ENCODE measurements at regions not wholly inside any gene's neighbourhood (a gene's known extent, or its start where the extent isn't known, plus 50 kb on each side); places are given as distances from the start of the nearest gene placed in this dataset.

- BruUV-seq (replicated peaks), result no TSS peak
- CTCF ChIA-PET, result no interaction called here
- DNase-seq, result no peak
- H3K4me3 Mint-ChIP-seq (ENCODE audit: low read depth, unreplicated experiment), result no peak overlapping the region
- H3K27me3 Mint-ChIP-seq (ENCODE audit: unreplicated experiment), result no peaks in the 10 kb centered on the region
- TF ChIP-seq, protein P1, sequence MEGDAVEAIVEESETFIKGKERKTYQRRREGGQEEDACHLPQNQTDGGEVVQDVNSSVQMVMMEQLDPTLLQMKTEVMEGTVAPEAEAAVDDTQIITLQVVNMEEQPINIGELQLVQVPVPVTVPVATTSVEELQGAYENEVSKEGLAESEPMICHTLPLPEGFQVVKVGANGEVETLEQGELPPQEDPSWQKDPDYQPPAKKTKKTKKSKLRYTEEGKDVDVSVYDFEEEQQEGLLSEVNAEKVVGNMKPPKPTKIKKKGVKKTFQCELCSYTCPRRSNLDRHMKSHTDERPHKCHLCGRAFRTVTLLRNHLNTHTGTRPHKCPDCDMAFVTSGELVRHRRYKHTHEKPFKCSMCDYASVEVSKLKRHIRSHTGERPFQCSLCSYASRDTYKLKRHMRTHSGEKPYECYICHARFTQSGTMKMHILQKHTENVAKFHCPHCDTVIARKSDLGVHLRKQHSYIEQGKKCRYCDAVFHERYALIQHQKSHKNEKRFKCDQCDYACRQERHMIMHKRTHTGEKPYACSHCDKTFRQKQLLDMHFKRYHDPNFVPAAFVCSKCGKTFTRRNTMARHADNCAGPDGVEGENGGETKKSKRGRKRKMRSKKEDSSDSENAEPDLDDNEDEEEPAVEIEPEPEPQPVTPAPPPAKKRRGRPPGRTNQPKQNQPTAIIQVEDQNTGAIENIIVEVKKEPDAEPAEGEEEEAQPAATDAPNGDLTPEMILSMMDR (IDR thresholded peaks at IDR 0.05; ENCODE audit: unreplicated experiment), result no peak
- intact Hi-C loops (cut with micrococcal nuclease; ENCODE audit: unreplicated experiment), result no loop called here
- no peaks in the 10 kb centered on the region for H3K36me3 Mint-ChIP-seq (ENCODE audit: insufficient read depth, unreplicated experiment)
- H3K9me3 Mint-ChIP-seq (ENCODE audit: low read depth, unreplicated experiment), result no peaks in the 10 kb centered on the region
- H3K4me1 Mint-ChIP-seq (ENCODE audit: low read depth, unreplicated experiment), result no peaks in the 10 kb centered on the region
- H3K27ac Mint-ChIP-seq (ENCODE audit: unreplicated experiment), result no peak overlapping the region
These were observed 278.6 kb upstream of the TCF21 start for GRCh38 chr6:133610227-133610840.

GRCh38 chr6:133610971-133611370 lies 277.9 kb upstream of the TCF21 start:
- H3K27me3 Mint-ChIP-seq (ENCODE audit: unreplicated experiment), result no peaks in the 10 kb centered on the region
- TF ChIP-seq, protein P1 (IDR thresholded peaks at IDR 0.05; ENCODE audit: unreplicated experiment), result no peak
- H3K9me3 Mint-ChIP-seq (ENCODE audit: low read depth, unreplicated experiment), result no peaks in the 10 kb centered on the region
- H3K36me3 Mint-ChIP-seq (ENCODE audit: insufficient read depth, unreplicated experiment), result no peaks in the 10 kb centered on the region
- no peak for DNase-seq
- no peak overlapping the region for H3K27ac Mint-ChIP-seq (ENCODE audit: unreplicated experiment)
- CTCF ChIA-PET, result no interaction called here
- no TSS peak for BruUV-seq (replicated peaks)
- intact Hi-C loops (cut with micrococcal nuclease; ENCODE audit: unreplicated experiment), result no loop called here
- no peaks in the 10 kb centered on the region for H3K4me1 Mint-ChIP-seq (ENCODE audit: low read depth, unreplicated experiment)
- H3K4me3 Mint-ChIP-seq (ENCODE audit: low read depth, unreplicated experiment), result no peak overlapping the region

- no peaks in the 10 kb centered on the region for H3K36me3 Mint-ChIP-seq (ENCODE audit: insufficient read depth, unreplicated experiment)
- H3K27me3 Mint-ChIP-seq (ENCODE audit: unreplicated experiment), result no peaks in the 10 kb centered on the region
- no peak overlapping the region for H3K27ac Mint-ChIP-seq (ENCODE audit: unreplicated experiment)
- no TSS peak for BruUV-seq (replicated peaks)
- no peaks in the 10 kb centered on the region for H3K4me1 Mint-ChIP-seq (ENCODE audit: low read depth, unreplicated experiment)
- H3K4me3 Mint-ChIP-seq (ENCODE audit: low read depth, unreplicated experiment), result no peak overlapping the region
- H3K9me3 Mint-ChIP-seq (ENCODE audit: low read depth, unreplicated experiment), result peaks cover 3% of the 10 kb centered on the region
- no peak for DNase-seq
- TF ChIP-seq, protein P1 (IDR thresholded peaks at IDR 0.05; ENCODE audit: unreplicated experiment), result no peak
- intact Hi-C loops (cut with micrococcal nuclease; ENCODE audit: unreplicated experiment), result no loop called here
- CTCF ChIA-PET, result no interaction called here
These were observed 276.5 kb upstream of the TCF21 start for GRCh38 chr6:133612459-133612858.

DNA sequence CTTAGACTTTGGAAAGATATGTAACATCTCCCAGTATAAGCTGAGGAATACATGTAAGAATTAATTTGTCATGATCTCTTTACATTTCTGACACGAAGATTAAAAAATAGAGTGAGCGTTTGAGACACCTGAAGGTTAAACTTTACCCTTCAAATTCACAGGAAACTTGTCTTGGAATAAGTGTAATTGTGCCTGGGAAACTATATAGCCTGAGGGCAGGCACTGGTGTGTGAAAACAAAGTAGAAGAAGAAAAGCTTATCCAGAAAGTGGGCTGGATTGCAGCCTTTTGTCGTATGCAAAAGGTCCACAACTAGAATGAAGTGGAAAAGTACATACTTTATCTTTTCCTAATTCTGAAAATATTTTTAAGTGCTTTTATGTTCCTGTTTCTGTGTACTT lies 275.7 kb upstream of the TCF21 start:
- Mint-ChIP-seq H3K27ac (ENCODE audit: unreplicated experiment) (no peak overlapping the region), H3K4me3 (ENCODE audit: low read depth, unreplicated experiment) (no peak overlapping the region), H3K4me1 (ENCODE audit: low read depth, unreplicated experiment) (no peaks in the 10 kb centered on the region), H3K27me3 (ENCODE audit: unreplicated experiment) (no peaks in the 10 kb centered on the region), H3K36me3 (ENCODE audit: insufficient read depth, unreplicated experiment) (no peaks in the 10 kb centered on the region), H3K9me3 (ENCODE audit: low read depth, unreplicated experiment) (peaks cover 5% of the 10 kb centered on the region)
- CTCF ChIA-PET, result no interaction called here
- intact Hi-C loops (cut with micrococcal nuclease; ENCODE audit: unreplicated experiment), result no loop called here
- TF ChIP-seq, protein P1 (IDR thresholded peaks at IDR 0.05; ENCODE audit: unreplicated experiment), result no peak
- BruUV-seq (replicated peaks), result no TSS peak
- no peak for DNase-seq

All from Calu3 (cell line).